HT1080 (cell line): ENCODE measurements at regions not wholly inside any gene's neighbourhood (a gene's known extent, or its start where the extent isn't known, plus 50 kb on each side); places are given as distances from the start of the nearest gene placed in this dataset. TPM values are rescaled to one million over a fixed set of nuclear protein-coding genes. Genes with fewer than 3 reads are reported as not detected.

Experiments used
- small RNA-seq: library from RNA; depleted of rRNA; stranded (forward); fragments of <200 nt; gene quantifications from one replicate; pipeline ENCODE3, GENCODE V24; 2014

Small RNAs in the stretch of these regions (small RNA-seq; reads per million reads assigned to genes)
- gene AC023232.1 = not detected
